Vagina (tissue), 2 donors: ENCODE measurements at regions not wholly inside any gene's neighbourhood (a gene's known extent, or its start where the extent isn't known, plus 50 kb on each side); places are given as distances from the start of the nearest gene placed in this dataset.

ENCODE experiments used
- DNase-seq, 2 donors: peaks; one replicate each; pipeline ENCODE4 v3.0.0-alpha.2; 2017; ENCODE audit errors: extremely low spot score in 2 of 2
- H3K27ac ChIP-seq: fragments of 200-600 bp; sonication (generic); one replicate; pipeline ENCODE4 v1.5.1; 2019
- H3K27me3 ChIP-seq: fragments of 200-600 bp; sonication (generic); one replicate; pipeline ENCODE4 v1.5.1; 2019
- H3K36me3 ChIP-seq, 2 donors: fragments of 200-600 bp; sonication (generic); one replicate each; pipeline ENCODE4 v1.5.1; 2017 to 2019
- H3K4me1 ChIP-seq: fragments of 200-600 bp; sonication (generic); one replicate; pipeline ENCODE4 v1.5.1; 2019
- H3K4me3 ChIP-seq, 2 donors: fragments of 200-600 bp; sonication (generic); 1 replicate in 1 of 2; 2 replicates in 1 of 2; pipeline ENCODE4 v1.5.1; 2016 to 2019
- H3K9me3 ChIP-seq: fragments of 200-600 bp; sonication (generic); one replicate; pipeline ENCODE4 v1.5.1; 2019
- CTCF ChIP-seq, 3 experiments: fragments of 450-650 bp in 2 of 3; fragments of 200-600 bp in 1 of 3; sonication (generic) in 1 of 3; IDR thresholded peaks; one replicate each; pipeline ENCODE4 v1.5.1; 2017 to 2019; ENCODE audit warnings: antibody characterized with exemption in 3 of 3, mild to moderate bottlenecking in 2 of 3, moderate library complexity in 2 of 3
- POLR2A ChIP-seq, 2 donors: fragments of 450-650 bp; IDR thresholded peaks; one replicate each; pipeline ENCODE4 v1.6.1; 2017; ENCODE audit warnings: antibody characterized with exemption in 2 of 2, mild to moderate bottlenecking in 2 of 2, moderate library complexity in 2 of 2
- POLR2AphosphoS5 ChIP-seq, 2 donors: sonication (generic); formaldehyde crosslinking; IDR thresholded peaks; one replicate each; pipeline ENCODE4 v1.9.0; 2017; ENCODE audit warnings: antibody characterized with exemption in 2 of 2, mild to moderate bottlenecking in 2 of 2, low read depth in 1 of 2; ENCODE audit not compliant: insufficient read depth in 1 of 2
- intact Hi-C: fragments of 100-400 bp; cut with DNase I; formaldehyde crosslinking; loops from one replicate; pipeline ENCODE4 v1.15.1; 2023

- TF ChIP-seq POLR2AphosphoS5 (IDR thresholded peaks at IDR 0.05; ENCODE audit: insufficient read depth in 1 of 2, low read depth in 1 of 2) (no peak), CTCF (IDR thresholded peaks at IDR 0.05) (no peak), POLR2A (IDR thresholded peaks at IDR 0.05) (no peak)
- no peaks in the 10 kb centered on the region for H3K27me3 ChIP-seq
- intact Hi-C loops, result no loop called here
- DNase-seq, result no peak
- no peaks in the 10 kb centered on the region for H3K9me3 ChIP-seq
- H3K4me1 ChIP-seq, result peaks cover 33% of the 10 kb centered on the region
- no peak overlapping the region for H3K27ac ChIP-seq
- no peak overlapping the region for H3K4me3 ChIP-seq
- H3K36me3 ChIP-seq, result no peaks in the 10 kb centered on the region
Observed at GRCh38 chr2:150134223-150134857, 353.1 kb downstream of the RND3 start.

DNA sequence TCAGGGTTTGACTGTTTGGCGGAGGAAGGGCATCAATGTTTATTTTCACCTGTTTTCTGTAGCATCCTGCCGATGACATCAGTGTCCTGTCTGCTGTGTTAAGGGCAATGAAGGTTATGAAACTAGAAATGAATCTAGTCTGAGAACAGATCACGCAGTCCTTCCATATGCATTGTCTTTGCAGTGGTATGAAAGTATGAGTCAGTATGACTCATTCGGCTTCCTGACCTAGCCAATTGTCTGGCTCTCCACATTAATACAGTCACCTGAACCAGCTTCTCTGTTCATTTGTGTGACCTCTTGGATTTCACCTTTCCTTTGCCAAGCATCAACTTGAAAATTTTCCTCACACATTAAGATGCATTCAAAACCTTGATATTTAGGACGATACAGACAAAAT, 353.8 kb downstream of the RND3 start:
- TF ChIP-seq POLR2A (IDR thresholded peaks at IDR 0.05) (no peak), POLR2AphosphoS5 (IDR thresholded peaks at IDR 0.05; ENCODE audit: insufficient read depth in 1 of 2, low read depth in 1 of 2) (peak in 1 of 2 donors; percentile 81), CTCF (IDR thresholded peaks at IDR 0.05) (no peak)
- DNase-seq, result no peak

GRCh38 chr2:150129921-150130575, 357.4 kb downstream of the RND3 start:
- H3K4me3 ChIP-seq, result no peak overlapping the region
- no peaks in the 10 kb centered on the region for H3K36me3 ChIP-seq
- H3K27ac ChIP-seq, result no peak overlapping the region
- H3K4me1 ChIP-seq, result peaks cover 14% of the 10 kb centered on the region
- intact Hi-C loops, result no loop called here
- no peaks in the 10 kb centered on the region for H3K27me3 ChIP-seq
- TF ChIP-seq POLR2A (IDR thresholded peaks at IDR 0.05) (no peak), CTCF (IDR thresholded peaks at IDR 0.05) (no peak), POLR2AphosphoS5 (IDR thresholded peaks at IDR 0.05; ENCODE audit: insufficient read depth in 1 of 2, low read depth in 1 of 2) (no peak)
- DNase-seq, result no peak
- H3K9me3 ChIP-seq, result no peaks in the 10 kb centered on the region

More for the DNA sequence above, 353.8 kb downstream of the RND3 start:
- Histone ChIP-seq H3K4me1 (peaks cover 32% of the 10 kb centered on the region), H3K4me3 (no peak overlapping the region), H3K9me3 (no peaks in the 10 kb centered on the region), H3K27me3 (no peaks in the 10 kb centered on the region), H3K36me3 (no peaks in the 10 kb centered on the region), H3K27ac (no peak overlapping the region)
- intact Hi-C loops, result no loop called here

GRCh38 chr2:150127995-150128394, 359.5 kb downstream of the RND3 start:
- Histone ChIP-seq H3K4me3 (no peak overlapping the region), H3K4me1 (peaks cover 10% of the 10 kb centered on the region), H3K27ac (no peak overlapping the region), H3K36me3 (no peaks in the 10 kb centered on the region), H3K27me3 (no peaks in the 10 kb centered on the region), H3K9me3 (no peaks in the 10 kb centered on the region)
- TF ChIP-seq POLR2AphosphoS5 (IDR thresholded peaks at IDR 0.05; ENCODE audit: insufficient read depth in 1 of 2, low read depth in 1 of 2), result no peak
- no peak for TF ChIP-seq CTCF (IDR thresholded peaks at IDR 0.05)
- no peak for TF ChIP-seq POLR2A (IDR thresholded peaks at IDR 0.05)
- intact Hi-C loops, result no loop called here
- DNase-seq, result no peak

DNA sequence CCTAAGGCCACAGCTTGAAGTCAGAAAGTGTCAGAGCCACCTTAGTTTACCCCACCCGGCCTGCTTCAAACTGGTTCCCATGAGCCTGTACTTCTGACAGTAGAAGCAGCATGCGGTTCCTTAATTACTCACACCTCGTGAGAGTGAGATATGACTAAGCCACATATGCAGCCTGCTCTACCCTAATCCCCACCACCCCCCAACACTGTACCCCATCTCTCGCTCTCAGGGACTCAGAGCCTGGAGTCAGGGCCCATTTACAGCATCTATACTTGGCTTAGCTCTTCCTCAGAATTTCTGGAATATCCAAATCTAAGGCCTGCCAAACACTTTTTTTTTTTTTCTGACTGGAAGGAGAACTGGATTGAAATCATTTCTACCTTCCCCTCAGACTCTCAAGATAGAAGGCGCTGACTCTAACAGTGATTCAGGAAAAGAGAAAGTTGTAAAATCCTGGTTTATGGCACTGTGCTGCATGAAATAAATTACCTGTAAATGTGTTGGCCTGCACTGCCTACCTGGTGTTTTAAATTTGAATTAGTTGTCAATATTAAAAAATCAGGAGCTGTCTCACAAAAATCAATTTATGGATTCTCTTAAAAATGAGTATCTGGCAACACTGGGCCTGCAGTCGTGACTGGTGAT, 360.0 kb downstream of the RND3 start:
- no peaks in the 10 kb centered on the region for H3K36me3 ChIP-seq
- no peaks in the 10 kb centered on the region for H3K9me3 ChIP-seq
- H3K27ac ChIP-seq, result no peak overlapping the region
- H3K27me3 ChIP-seq, result no peaks in the 10 kb centered on the region
- intact Hi-C loops, result no loop called here
- H3K4me3 ChIP-seq, result no peak overlapping the region
- peaks cover 10% of the 10 kb centered on the region for H3K4me1 ChIP-seq
- DNase-seq, result no peak
- TF ChIP-seq POLR2AphosphoS5 (IDR thresholded peaks at IDR 0.05; ENCODE audit: insufficient read depth in 1 of 2, low read depth in 1 of 2) (no peak), POLR2A (IDR thresholded peaks at IDR 0.05) (no peak), CTCF (IDR thresholded peaks at IDR 0.05) (no peak)
